ENCODE measurements at regions not wholly inside any gene's neighbourhood (a gene's known extent, or its start where the extent isn't known, plus 50 kb on each side); places are given as distances from the start of the nearest gene placed in this dataset.

DNA sequence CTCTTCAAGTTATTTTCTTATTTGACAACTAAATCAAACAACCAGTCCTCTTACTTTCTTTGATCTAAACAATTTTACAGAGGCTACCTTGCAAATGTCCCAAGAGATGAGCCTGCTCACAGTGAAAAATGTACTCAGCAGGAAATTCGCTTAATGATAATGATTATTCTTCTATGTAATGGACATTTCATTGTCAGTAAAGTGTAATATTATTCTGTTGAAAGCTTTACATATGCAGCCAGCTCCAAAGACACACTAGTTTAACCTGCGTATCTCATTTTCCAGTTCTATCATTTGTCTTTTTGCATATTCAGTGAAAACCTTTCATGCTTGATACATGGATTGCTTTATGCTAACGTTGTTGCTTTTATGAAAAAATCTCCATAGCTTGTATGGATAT lies 758.7 kb upstream of the ZNF608 start:
- no peak for DNase-seq (ENCODE audit: low read depth)

DNA sequence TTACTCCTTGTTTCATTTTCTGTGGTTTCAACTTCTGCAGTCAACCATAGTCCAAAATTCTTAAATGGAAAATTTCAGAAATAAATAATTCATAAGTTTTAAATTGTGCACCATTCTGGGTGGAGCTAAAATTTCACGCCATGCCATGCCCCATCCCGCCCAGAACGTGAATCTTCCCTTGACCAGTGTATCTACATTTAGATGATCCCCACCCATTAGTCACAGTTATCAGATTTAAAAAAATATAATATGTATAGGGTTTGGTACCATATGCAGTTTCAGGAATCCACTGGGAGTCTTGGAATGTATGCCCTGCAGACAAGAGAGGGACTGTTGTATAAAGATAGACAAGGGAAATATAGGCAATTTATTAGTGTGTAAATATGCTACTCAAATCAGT lies 759.7 kb upstream of the ZNF608 start:
- no peak for DNase-seq (ENCODE audit: low read depth)

DNA sequence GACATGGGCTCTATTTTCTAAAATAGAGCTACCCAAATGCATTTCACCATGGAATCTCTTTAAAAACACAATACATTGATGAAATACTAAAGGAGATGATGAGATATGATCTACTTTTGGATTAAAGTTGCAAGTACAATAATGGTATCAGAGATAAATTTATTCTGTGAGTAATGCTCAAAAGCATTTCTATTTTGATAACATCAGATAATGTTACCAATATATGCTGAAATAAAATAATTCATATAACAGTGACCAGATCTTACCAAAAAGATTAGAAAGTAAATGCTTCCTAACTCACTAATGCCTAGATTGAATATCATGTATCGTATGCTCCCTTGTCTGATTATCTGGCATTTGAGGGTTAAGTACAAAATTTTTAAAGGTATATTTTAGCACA lies 761.8 kb upstream of the ZNF608 start:
- no peak for DNase-seq (ENCODE audit: low read depth)

DNA sequence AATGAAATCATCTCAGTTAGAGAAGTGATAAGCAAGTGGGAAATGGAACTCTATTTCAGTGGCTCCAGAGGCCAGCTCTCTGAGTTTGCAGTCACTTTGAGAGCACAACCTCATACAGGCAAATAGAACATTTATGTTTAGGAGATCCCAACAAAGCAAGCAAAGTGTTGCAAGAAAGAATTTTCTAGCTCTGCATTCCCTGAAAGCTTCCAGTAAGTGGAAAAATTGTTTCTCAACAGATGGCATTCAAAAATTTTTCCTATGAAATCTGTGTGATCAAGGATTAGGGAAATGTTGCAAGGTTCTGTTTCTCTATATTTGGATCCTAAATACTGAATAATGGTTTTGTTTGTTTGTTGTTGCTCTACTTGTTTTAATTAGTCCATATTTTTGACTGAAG lies 764.2 kb upstream of the ZNF608 start:
- DNase-seq (ENCODE audit: low read depth), result no peak

DNA sequence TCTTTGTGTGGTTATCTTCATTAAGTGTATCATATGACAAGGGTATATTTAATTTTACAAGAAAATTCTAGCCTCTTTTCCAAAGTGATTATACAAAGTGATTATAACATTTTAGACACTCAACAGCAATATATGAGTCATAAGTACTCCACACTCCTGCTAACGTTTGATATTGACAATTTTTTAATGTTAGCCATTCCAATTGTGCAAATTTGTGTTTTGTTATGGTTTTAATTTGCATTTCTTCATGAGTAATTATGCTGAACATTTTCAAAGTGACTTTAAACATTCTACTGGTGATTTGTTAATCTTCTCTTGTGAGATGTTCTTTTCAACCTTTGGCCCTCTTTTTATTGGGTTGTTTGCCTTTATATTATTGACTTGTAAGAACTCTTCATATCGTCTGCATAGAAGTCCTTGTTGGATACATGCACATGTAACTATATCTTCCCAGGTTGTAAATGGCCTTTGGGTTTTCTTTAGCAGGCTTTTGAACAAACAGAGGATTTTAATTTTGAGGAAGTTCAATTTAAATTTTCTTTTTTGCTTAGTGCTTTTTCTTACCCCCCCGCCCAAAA lies 771.6 kb upstream of the ZNF608 start:
- DNase-seq (ENCODE audit: low read depth), result no peak

DNA sequence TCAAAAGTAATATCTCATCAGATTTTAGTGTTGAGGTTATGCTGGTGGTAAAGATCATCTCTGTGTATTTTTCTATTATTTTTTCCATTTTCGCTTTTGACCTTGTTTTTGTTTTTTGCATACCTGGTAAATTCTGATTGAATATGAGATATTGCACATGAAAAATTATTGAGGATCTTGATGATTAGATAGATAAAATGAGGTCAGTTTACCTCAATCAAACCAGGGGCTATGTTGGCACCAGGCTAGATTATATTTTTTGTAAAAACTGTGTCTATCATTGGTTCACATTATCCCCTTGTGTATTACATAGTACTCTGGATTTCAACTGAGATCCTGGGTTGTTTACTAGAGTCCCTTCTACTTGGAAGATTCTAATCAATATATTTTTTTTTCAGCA lies 774.9 kb upstream of the ZNF608 start:
- DNase-seq (ENCODE audit: low read depth), result no peak

DNA sequence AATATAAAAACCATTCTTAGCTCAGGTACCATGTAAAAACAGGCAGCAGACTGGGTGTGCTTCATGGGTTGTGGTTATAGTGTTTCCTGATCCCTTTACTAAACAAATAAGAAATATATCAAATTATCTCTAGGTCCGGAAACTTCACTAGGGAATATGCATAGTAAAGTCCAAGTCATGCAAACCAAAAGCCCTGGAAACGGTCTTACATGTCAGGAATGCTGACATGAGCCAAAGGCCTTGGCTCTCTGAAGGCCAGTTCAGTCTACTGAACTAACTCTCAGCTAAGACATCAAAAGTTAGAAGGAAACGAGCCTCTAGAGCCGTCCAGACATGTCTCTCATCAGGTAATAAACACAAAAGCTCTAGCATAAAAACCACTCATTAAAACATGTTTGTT lies 778.9 kb upstream of the ZNF608 start:
- DNase-seq (ENCODE audit: low read depth), result peak; percentile 70

DNA sequence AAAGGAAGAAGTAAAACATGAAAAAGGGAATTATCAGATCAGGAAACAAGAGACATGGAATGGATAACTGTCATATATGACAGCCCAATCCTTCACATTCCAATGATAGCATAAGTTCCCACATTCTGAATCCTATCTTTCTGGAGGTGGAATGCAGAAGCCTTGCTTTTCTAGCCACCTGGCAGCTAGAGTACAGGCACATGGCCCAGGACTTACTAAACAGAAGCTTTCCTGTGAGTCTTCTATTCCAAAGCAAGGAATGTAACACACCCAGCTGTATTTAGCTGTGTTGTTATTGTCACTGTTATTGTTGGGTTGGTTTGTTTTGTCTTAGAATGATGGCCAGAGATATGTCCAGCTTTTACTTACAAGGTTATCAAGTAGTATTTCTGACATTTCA lies 780.5 kb upstream of the ZNF608 start:
- DNase-seq (ENCODE audit: low read depth), result no peak

DNA sequence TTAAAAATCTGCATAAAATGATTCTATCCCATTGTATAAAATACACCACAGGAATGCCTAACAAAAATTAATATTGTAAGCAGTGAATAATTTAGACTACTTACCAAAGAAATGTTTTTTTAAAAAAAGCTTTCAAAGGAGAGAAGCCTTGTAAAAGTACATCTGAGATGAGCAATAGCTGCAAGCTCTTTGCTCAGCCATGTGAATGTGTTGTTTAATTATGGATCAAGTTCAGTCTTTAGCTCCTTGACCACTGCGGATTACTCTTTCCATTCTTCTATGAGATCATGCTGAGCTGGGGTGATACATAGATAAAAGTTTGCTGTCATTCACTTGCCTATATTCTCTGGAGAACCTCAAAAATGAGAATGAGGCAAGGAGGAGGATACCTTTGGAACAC lies 782.4 kb upstream of the ZNF608 start:
- no peak for DNase-seq (ENCODE audit: low read depth)

DNA sequence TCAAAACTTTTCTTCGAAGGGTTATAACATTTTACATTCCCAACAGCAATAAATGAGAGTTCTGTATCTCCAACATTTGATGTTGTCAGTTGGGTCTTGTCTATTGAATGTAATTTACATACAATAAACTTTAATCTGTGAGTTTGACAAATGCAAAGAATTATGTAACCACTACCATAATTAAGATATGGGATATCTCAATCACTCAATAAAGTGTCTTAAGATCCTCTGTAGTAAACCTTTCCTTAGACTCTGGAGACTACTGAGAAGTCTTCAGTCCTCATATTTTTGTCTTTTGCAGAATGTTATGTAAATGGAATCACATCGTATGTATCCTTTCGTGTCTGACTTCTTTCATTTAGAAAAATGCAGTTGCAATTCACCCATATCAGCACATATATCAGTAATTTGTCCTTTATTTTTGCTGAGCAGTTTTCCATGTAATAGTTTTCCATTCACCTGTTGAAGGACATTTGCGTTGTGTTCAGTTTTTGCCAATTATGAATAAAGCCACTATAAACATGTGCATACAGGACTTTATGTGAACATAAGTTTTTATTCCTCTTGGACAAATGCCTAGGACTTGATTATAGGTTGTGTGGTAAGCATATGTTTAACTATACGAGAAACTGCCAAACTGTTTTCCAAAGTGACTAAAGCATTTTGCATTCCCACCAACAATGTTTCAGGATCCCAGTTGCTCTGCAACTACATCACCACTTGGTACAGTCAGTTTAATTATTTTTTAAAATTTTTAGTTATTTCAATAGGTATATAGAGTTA lies 784.6 kb upstream of the ZNF608 start:
- DNase-seq (ENCODE audit: low read depth), result no peak

DNA sequence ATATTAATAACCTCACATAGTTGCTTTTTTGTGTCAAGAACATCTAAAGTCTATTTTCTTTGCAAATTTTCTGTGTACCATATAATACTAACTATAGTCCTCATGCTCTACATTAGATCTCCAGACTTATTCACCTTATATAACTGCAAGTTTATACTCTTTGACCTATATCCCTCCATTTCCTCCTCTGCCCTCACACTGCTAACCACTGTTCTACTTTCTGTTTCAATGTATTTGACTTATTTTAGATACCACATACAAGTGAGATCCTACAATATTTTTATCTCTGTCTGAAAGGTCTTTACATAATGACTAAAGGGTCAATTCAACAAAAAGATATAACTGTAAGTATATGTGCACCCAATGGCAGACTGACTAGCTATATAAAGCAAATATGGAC lies 789.7 kb upstream of the ZNF608 start:
- DNase-seq (ENCODE audit: low read depth), result no peak

DNA sequence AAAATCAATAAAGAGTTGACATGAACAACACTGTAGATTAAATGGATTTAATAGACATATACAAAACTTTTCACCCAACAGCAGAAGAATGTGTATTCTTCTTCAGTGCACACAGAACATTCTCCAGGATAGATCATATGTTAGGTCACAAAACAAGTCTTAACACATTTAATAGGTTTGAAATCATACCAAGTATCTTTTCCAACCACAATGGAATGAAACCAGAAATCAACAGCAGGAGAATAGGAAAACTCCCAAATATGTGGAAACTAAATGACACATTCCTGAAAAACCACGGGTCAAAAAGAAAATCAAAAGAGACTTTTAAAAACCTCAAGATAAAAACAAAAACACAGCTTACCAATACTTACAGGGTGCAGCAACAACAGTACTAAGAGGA lies 790.1 kb upstream of the ZNF608 start:
- no peak for DNase-seq (ENCODE audit: low read depth)

DNA sequence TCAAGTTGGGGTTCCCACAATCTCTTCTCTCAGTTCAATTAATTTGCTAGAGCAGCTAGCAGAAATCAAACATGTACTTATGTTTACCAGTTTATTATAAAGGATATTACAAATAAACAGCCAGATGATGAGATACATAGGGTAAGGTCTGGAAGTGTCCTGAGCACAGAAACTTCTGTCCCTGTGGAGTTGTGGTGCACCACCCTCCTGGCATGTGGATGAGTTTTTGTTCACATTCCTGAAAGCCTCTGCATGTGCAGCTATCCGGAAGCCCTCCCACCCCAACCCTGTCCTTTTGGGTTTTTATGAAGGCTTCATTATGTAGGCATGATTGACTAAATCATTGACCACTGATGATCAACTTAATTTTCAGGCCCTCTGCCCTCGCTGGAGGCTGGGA lies 791.2 kb upstream of the ZNF608 start:
- DNase-seq (ENCODE audit: low read depth), result no peak

DNA sequence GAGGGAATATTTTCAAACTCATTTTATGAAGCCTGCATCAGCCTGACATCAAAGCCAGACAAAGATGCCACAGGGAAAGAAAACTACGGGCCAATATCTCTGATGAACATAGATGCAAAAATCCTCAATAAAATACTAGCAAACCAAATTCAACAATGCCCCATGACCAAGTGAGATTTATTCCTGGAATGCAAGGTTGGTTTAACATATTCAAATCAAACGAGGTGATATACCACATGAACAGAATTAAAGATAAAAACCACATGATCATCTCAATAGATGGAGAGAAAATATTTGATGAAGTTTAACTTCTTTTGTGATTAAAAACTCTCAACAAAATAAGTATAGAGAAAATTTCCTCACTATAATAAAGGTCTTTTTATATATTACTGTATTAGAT lies 792.0 kb upstream of the ZNF608 start:
- DNase-seq (ENCODE audit: low read depth), result no peak

DNA sequence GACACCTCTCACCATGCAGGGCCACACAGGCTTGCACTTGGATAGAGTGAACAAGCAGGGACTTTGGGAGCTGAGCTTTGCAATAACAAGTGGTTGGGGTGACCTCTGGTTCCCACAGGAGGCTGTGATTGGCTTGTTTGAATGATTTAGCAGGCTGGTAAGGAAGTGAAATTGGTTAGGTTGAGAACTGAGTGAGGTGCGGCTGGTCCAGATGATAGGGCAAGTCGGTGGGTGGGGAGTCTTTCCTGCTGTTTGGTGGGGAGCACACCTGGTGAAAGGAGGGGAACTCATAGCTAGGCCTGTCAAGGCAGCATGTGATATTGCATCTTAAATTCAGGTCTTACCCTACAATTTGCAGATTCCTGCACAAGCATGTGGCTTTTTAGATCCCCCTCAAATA lies 794.6 kb upstream of the ZNF608 start:
- no peak for DNase-seq (ENCODE audit: low read depth)

DNA sequence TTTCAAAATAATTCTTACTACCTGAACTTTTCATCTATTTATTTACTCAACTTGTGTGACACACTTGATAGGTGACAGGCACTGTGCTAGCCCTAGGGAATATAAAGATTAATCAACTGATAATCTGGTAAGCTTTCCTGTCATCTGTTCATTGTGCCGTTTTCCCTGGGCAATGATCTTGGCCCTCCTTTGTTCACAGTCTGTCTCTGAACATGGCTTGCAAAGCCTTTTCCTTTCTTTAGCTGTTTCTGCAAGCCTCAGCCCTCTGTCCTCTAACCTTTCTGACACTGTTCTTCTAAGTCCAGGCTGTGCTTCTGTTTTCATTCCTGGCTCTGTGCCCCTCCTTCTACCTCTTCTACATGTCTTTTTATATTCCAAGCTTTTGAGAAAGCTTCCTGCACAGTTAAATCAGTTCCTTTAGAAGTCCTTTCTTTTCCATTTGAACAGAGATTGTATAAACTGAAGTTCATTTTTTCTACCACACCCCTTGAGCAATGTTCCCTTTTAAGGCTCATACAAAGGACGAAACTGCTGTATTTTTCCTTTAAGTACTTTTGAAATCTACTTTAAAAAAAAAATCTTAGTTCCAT lies 803.0 kb upstream of the ZNF608 start:
- DNase-seq (ENCODE audit: low read depth), result no peak

DNA sequence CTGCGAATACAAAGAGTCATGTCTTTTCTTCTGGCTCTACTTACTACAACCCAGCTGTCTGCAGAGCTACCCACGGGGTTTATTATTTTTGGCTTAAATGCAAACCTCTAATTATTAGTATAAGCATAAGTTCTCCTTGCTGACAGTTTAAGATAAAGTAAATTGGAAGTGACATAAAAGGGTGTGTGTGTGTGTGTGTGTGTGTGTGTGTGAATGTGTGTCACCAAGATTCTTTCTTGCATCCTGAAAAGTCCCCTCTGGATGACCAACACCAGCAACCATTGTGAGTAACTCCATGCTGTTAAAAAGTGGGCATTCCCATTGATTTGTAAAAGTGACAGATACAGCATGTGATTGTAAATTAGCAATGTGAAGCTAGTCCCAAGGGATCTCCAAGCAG lies 803.8 kb upstream of the ZNF608 start:
- peak; percentile 66 for DNase-seq (ENCODE audit: low read depth)

DNA sequence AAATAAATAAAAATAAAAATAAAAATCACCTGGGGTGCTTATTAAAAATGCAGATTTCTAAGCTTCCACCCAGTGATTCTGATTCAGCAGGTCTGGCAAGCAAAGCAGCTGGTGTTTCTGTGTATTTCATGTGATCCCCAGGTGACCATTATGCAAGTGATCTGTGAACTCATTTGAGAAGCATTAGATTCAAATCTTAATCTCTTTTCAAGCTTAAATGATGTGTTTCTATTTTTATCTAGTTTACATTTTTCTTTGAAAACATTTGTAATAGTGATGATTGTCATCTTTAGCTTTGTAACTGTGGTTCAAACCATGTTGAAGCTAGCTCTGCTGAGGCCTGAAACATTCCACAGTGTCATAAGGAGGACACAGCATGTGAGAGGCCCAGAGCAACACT lies 804.8 kb upstream of the ZNF608 start:
- no peak for DNase-seq (ENCODE audit: low read depth)

DNA sequence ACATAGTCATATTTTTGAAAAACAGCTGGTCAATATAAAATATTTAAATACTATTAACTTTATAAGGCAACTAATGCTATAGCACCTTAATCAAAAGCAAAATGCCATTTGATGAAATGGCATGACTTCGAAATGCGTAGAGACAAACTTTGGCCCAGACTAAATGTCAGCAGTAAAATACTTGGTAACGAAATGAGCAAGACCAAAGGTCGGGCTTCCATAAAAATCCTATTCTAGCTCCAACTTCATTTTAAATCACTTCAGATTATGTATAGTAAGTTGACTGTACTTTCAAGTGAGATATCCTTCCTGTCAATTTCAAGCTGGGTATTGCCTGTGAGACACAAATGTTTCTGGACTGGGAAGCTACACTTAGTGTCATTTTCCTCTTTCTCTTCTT lies 805.4 kb upstream of the ZNF608 start:
- DNase-seq (ENCODE audit: low read depth), result no peak

DNA sequence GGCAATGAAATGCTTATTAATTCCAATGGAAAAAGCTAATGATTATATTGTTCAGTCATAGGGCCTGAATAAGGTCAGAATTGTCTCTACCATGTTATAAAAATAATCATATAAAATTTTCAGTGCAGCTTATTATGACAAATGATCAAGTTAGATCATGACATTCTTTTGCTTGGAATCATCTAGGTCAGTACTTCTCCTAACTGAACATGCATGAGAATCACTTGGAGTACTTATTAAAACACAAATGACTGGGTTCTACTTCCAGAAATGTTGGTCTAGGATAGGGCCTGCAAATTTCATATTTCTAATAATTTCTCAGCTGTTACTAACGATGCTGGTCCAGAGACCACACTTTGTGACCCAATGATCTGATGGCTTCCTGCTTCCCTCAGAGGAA lies 806.0 kb upstream of the ZNF608 start:
- DNase-seq (ENCODE audit: low read depth), result no peak

DNA sequence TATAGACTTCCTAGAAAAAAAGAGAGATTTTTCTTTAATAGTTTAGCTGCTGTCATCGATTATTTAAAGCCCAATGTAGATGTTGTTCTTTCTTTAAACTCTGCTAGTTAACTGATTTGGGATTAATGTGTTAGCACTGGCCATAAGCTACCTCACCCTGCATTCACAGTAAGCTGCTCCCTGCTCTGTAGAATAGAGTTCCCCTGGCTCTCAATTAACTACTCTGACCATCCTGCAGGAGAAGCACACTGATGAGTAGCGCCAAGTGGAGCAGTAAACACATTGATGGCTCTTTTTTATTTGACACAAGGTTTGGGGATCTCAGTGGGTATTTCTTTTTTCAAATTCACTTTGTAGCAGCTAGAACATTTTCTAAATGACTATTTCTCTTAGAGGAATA lies 807.9 kb upstream of the ZNF608 start:
- DNase-seq (ENCODE audit: low read depth), result no peak

DNA sequence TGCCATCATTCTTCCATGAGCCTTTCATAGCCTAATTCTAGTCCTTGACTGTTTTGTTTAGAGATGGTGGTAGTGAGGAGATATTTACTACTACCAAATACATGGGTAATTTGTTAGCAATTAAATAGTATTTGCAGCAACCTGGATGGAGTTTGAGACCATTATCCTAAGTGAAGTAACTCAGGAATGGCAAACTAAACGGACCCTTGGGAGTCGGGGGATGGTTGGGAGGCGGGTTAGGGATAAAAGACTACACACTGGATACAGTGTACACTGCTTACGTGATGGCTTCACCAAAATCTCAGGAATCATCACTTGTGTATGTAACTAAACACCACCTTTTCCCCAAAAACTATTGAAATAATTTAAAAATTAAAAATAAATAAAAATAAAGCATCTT lies 809.2 kb upstream of the ZNF608 start:
- DNase-seq (ENCODE audit: low read depth), result no peak

DNA sequence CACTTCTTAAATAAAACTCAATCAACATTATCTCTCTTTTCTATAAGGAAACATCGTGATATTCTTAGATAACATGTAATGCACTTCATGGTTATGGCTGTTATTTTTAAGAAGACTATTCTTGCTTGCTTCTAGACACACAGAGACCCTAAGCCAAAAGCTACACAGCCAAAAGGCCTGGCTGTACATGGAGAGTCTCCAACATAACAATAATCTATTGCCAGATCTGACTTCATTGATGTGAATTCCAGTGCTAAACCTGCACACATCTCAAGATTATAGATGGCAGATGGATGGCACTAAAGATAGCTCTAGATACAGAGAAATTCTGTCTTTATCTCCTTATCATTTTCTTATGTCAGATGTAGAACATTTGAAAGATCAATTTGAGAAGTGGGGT lies 811.6 kb upstream of the ZNF608 start:
- DNase-seq (ENCODE audit: low read depth), result no peak

DNA sequence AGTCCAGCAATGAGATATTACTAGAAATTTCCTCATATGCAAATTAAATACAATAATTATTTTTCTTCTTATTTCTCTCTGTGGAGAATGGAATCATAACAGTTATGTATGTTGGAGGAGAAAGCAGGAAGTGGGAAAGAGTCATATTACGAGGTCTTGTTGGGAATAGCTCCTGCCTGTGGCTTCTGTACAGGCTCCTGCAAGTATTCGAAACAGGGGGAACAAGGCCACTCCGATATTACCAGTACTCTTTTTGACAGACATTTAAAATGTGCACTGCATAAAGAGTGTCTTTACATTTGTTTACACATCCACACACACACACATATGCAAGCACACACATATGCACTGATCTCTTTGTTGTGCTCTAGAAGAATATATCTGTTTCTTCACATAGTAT lies 812.0 kb upstream of the ZNF608 start:
- DNase-seq (ENCODE audit: low read depth), result no peak
